Smooth muscle cell (in vitro differentiated cells): ENCODE measurements at regions not wholly inside any gene's neighbourhood (a gene's known extent, or its start where the extent isn't known, plus 50 kb on each side); places are given as distances from the start of the nearest gene placed in this dataset.

Experiments used
- DNase-seq: peaks from one replicate; lab custom pipeline; 2025; ENCODE audit not compliant: unreplicated experiment; lab: John Stamatoyannopoulos, UW
- H2AFZ ChIP-seq: fragments of 200-600 bp; sonication (generic); 2 replicates; pipeline ENCODE4 v1.6.0; 2016; ENCODE audit warnings: antibody characterized with exemption, low read depth, mild to moderate bottlenecking
- H3F3A ChIP-seq: fragments of 200-600 bp; sonication (generic); 2 replicates; pipeline ENCODE4 v1.6.0; 2017; ENCODE audit warnings: antibody characterized with exemption, low read depth
- H3K27ac ChIP-seq: fragments of 200-600 bp; sonication (generic); 2 replicates; pipeline ENCODE4 v1.5.1; 2016; ENCODE audit warnings: low read depth, mild to moderate bottlenecking
- H3K27me3 ChIP-seq: fragments of 200-600 bp; sonication (generic); 2 replicates; pipeline ENCODE4 v1.6.1; 2016; ENCODE audit warnings: low read depth, mild to moderate bottlenecking
- H3K36me3 ChIP-seq: fragments of 200-600 bp; sonication (generic); 2 replicates; pipeline ENCODE4 v1.5.1; 2016; ENCODE audit warnings: low read depth
- H3K4me1 ChIP-seq: fragments of 200-600 bp; sonication (generic); 2 replicates; pipeline ENCODE4 v1.5.1; 2016; ENCODE audit warnings: low read depth
- H3K4me2 ChIP-seq: fragments of 200-600 bp; sonication (generic); 2 replicates; pipeline ENCODE4 v1.6.0; 2016; ENCODE audit warnings: mild to moderate bottlenecking
- H3K4me3 ChIP-seq: fragments of 200-600 bp; sonication (generic); 2 replicates; pipeline ENCODE4 v1.5.1; 2016; ENCODE audit warnings: mild to moderate bottlenecking
- H3K79me2 ChIP-seq: fragments of 200-600 bp; sonication (generic); 2 replicates; pipeline ENCODE4 v1.6.0; 2016; ENCODE audit warnings: low read depth, mild to moderate bottlenecking
- H3K9ac ChIP-seq: fragments of 200-600 bp; sonication (generic); 2 replicates; pipeline ENCODE4 v1.6.0; 2016; ENCODE audit warnings: low read depth
- H3K9me3 ChIP-seq: fragments of 200-600 bp; sonication (generic); replicated peaks from 2 replicates; pipeline ENCODE4 v1.5.1; 2016; ENCODE audit warnings: low read depth
- H4K20me1 ChIP-seq: fragments of 200-600 bp; sonication (generic); 2 replicates; pipeline ENCODE4 v1.6.0; 2016; ENCODE audit warnings: low read depth
- WGBS: methylation state at CpG from one replicate; pipeline ENCODE4 v1.1.7; 2016; ENCODE audit warnings: low lambda C conversion rate; 5-methylcytosine and 5-hydroxymethylcytosine counted together
- TF ChIP-seq, protein P1 (sequence below): fragments of 200-600 bp; sonication (generic); IDR thresholded peaks from 2 replicates; pipeline ENCODE4 v1.5.1; 2017; ENCODE audit warnings: borderline replicate concordance, mild to moderate bottlenecking, antibody characterized with exemption; ENCODE audit not compliant: insufficient read depth, poor library complexity, severe bottlenecking

DNA sequence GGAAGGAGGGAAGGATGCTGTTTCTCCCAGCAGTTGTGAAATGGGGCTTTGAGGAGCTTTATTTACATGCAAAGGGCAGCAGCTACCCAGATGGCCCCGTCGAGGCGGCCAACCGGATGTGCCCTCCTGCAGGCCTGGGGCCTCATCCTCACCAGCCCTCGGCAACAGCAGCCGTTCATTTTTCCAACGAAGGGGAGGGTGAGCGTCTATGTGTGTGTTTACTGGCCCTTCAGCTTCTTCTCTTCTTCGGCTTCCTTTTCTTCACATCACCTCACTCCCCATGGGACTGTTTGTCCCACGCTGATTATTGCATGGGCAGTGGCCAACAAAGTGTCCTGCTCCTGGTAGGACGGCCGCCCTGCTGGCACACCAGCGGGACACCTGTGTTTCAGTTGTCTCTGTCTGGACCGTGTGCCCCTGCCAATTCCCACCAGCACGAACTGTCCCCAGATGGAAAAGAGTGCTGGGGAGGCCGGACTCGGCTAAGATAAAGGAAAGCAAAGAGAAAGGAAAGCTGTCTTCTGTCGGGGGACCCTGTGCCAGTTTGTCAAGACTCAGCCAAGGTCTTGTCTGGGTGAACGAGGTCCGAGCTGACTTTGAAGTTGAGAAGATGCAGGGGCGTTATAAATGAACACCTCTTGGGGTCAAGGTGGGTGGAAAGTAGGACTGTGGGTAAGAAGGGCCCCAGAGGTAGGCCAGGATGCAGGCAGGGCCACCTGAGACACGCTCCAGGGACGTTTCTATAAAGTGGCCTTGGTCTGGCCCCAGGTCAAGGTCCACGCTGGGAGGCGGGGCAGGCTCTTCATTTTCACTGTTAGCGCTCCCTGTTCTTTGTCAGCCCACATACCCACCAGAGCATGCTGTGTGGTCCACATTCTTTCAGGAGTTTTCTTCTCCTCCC, 57.0 kb downstream of the FAM50B start:
- Histone ChIP-seq H3K9me3 (no peaks in the 10 kb centered on the region), H3K27ac (no peak overlapping the region), H3K36me3 (no peaks in the 10 kb centered on the region), H2AFZ (peak overlapping the region; percentile 34), H3K79me2 (no peaks in the 10 kb centered on the region), H3F3A (peaks cover 4% of the 10 kb centered on the region), H3K9ac (no peak overlapping the region), H3K4me2 (peak overlapping the region; percentile 6), H3K27me3 (no peaks in the 10 kb centered on the region), H3K4me1 (peaks cover 14% of the 10 kb centered on the region), H4K20me1 (no peaks in the 10 kb centered on the region), H3K4me3 (no peak overlapping the region)
- no peak for DNase-seq
- 58% methylated on average over 26 of the region's 26 CpGs for WGBS
- TF ChIP-seq, protein P1, sequence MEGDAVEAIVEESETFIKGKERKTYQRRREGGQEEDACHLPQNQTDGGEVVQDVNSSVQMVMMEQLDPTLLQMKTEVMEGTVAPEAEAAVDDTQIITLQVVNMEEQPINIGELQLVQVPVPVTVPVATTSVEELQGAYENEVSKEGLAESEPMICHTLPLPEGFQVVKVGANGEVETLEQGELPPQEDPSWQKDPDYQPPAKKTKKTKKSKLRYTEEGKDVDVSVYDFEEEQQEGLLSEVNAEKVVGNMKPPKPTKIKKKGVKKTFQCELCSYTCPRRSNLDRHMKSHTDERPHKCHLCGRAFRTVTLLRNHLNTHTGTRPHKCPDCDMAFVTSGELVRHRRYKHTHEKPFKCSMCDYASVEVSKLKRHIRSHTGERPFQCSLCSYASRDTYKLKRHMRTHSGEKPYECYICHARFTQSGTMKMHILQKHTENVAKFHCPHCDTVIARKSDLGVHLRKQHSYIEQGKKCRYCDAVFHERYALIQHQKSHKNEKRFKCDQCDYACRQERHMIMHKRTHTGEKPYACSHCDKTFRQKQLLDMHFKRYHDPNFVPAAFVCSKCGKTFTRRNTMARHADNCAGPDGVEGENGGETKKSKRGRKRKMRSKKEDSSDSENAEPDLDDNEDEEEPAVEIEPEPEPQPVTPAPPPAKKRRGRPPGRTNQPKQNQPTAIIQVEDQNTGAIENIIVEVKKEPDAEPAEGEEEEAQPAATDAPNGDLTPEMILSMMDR: no peak

- Histone ChIP-seq H3K9ac (no peak overlapping the region), H3F3A (peaks cover 8% of the 10 kb centered on the region), H3K27me3 (no peaks in the 10 kb centered on the region), H3K27ac (no peak overlapping the region), H3K9me3 (no peaks in the 10 kb centered on the region), H3K4me3 (no peak overlapping the region), H3K36me3 (no peaks in the 10 kb centered on the region), H3K79me2 (no peaks in the 10 kb centered on the region), H4K20me1 (no peaks in the 10 kb centered on the region), H3K4me1 (peaks cover 14% of the 10 kb centered on the region), H3K4me2 (no peak overlapping the region), H2AFZ (peak overlapping the region; percentile 20)
- TF ChIP-seq, protein P1: no peak
- no peak for DNase-seq
- WGBS: 54% methylated on average over 2 of the region's 2 CpGs
These were observed 57.6 kb downstream of the FAM50B start for GRCh38 chr6:3906846-3907151.

DNA sequence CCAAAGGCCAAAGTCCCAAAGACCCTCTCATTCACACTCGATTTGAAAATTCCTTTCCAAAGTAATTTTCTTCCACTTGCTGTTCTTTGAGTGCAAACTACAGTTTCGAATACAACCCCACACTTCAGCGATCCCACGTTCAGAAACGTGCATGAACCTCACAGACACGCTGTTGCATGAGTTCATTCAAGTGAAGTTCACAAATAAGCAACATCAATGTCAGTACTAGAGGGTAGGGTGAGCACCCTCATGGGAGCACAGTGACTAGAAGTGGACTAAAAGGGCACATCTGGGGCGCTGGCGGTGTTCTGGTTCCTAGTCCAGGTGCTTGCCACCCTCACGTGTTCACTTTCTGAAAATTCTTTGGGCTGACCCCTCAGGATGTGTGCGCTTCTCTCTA, 59.0 kb downstream of the FAM50B start:
- Histone ChIP-seq H3K9me3 (no peaks in the 10 kb centered on the region), H3F3A (peaks cover 15% of the 10 kb centered on the region), H3K27me3 (no peaks in the 10 kb centered on the region), H3K4me3 (no peak overlapping the region), H3K36me3 (no peaks in the 10 kb centered on the region), H2AFZ (no peak overlapping the region), H3K79me2 (no peaks in the 10 kb centered on the region), H3K4me1 (peaks cover 26% of the 10 kb centered on the region), H3K9ac (no peak overlapping the region), H3K27ac (no peak overlapping the region), H4K20me1 (no peaks in the 10 kb centered on the region), H3K4me2 (no peak overlapping the region)
- no peak for DNase-seq
- 96% methylated on average over 10 of the region's 10 CpGs for WGBS
- TF ChIP-seq, protein P1: no peak

DNA sequence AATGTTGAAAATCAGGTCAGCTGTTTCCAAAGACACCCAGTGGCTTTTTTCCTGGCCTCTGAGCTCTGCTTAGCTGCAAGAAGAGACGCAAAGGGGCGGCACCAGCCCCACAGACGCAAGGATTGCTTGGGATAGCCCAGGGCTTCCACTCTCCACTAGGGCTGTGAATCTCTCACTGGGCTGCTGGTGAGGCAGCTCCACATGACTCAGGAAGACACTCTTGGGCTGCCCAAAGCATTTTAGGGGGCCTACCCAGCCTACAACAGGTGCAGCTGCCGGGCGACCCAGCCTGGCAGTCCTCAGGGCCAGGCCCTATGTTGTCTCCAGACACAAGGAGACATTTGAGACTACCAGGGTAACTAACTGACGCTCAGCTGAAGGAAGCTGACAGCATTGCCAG, 59.8 kb downstream of the FAM50B start:
- no peaks in the 10 kb centered on the region for H3K9me3 ChIP-seq
- no peak overlapping the region for H3K27ac ChIP-seq
- WGBS: 87% methylated on average over 6 of the region's 6 CpGs

More for the DNA sequence above, 59.8 kb downstream of the FAM50B start:
- H3K4me1 ChIP-seq: peaks cover 27% of the 10 kb centered on the region
- H3F3A ChIP-seq: peaks cover 15% of the 10 kb centered on the region
- H3K36me3 ChIP-seq: no peaks in the 10 kb centered on the region
- no peaks in the 10 kb centered on the region for H3K79me2 ChIP-seq
- H3K4me3 ChIP-seq: no peak overlapping the region
- no peak overlapping the region for H2AFZ ChIP-seq
- H3K27me3 ChIP-seq: no peaks in the 10 kb centered on the region
- H3K4me2 ChIP-seq: no peak overlapping the region
- TF ChIP-seq, protein P1: no peak
- H3K9ac ChIP-seq: no peak overlapping the region
- H4K20me1 ChIP-seq: no peaks in the 10 kb centered on the region
- DNase-seq: no peak
